OCI-LY3 (cell line): ENCODE measurements at regions not wholly inside any gene's neighbourhood (a gene's known extent, or its start where the extent isn't known, plus 50 kb on each side); places are given as distances from the start of the nearest gene placed in this dataset.
A peak's percentile ranks its signal among the peaks of the same experiment; 100 is the strongest.

Experiments used
- H2AFZ ChIP-seq: fragments of 200-600, 300-600 bp; shearing (Covaris generic); 2 replicates; pipeline ENCODE4 v1.6.0; 2014; ENCODE audit warnings: antibody characterized with exemption, low read depth, low read length
- H3K27ac ChIP-seq: fragments of 200-600, 300-600 bp; sonication (generic); 2 replicates; pipeline ENCODE4 v1.5.1; 2014; ENCODE audit warnings: mild to moderate bottlenecking, low read length, moderate library complexity, mixed read lengths
- H3K27me3 ChIP-seq: fragments of 200-600, 300-600 bp; sonication (generic); 2 replicates; pipeline ENCODE4 v1.6.1; 2014; ENCODE audit warnings: low read depth, low read length, mixed read lengths
- H3K36me3 ChIP-seq: fragments of 200-600, 300-600 bp; sonication (generic); replicated peaks from 2 replicates; pipeline ENCODE3; 2014; ENCODE audit warnings: low read depth, low read length, mixed read lengths
- H3K4me1 ChIP-seq: fragments of 300-600, 200-600 bp; sonication (generic); 2 replicates; pipeline ENCODE4 v1.6.1; 2014; ENCODE audit warnings: low read length, mixed read lengths
- H3K4me2 ChIP-seq: fragments of 200-600, 300-600 bp; sonication (generic); 2 replicates; pipeline ENCODE4 v1.6.1; 2014; ENCODE audit warnings: low read length, mixed read lengths
- H3K4me3 ChIP-seq: fragments of 300-600, 200-600 bp; sonication (generic); 2 replicates; pipeline ENCODE4 v1.5.1; 2014; ENCODE audit warnings: antibody characterized with exemption, mild to moderate bottlenecking, low read length, moderate library complexity
- H3K79me2 ChIP-seq: fragments of 300-600, 200-600 bp; shearing (Covaris generic); 2 replicates; pipeline ENCODE4 v1.6.1; 2014; ENCODE audit warnings: mild to moderate bottlenecking, low read length, mixed read lengths
- H3K9ac ChIP-seq: fragments of 300-600, 200-600 bp; shearing (Covaris generic); 2 replicates; pipeline ENCODE4 v1.6.0; 2014; ENCODE audit warnings: mild to moderate bottlenecking, low read length, moderate library complexity
- H3K9me3 ChIP-seq: fragments of 200-600, 300-600 bp; shearing (Covaris generic); 2 replicates; pipeline ENCODE4 v1.6.1; 2014; ENCODE audit warnings: low read length, mixed read lengths; ENCODE audit not compliant: insufficient read depth
- H4K20me1 ChIP-seq: fragments of 200-600, 300-600 bp; sonication (generic); 2 replicates; pipeline ENCODE4 v1.6.1; 2016; ENCODE audit warnings: low read length, mixed read lengths; ENCODE audit not compliant: insufficient read depth
- CTCF ChIP-seq: fragments of 200-600, 300-600 bp; sonication (generic); IDR thresholded peaks from 2 replicates; pipeline ENCODE4 v1.5.1; 2014; ENCODE audit warnings: antibody characterized with exemption, low read length, low read depth
- EZH2phosphoT487 ChIP-seq: fragments of 200-600 bp; shearing (Covaris generic); IDR thresholded peaks from 2 replicates; pipeline ENCODE4 v1.6.1; 2018; ENCODE audit warnings: antibody characterized with exemption, mixed run types, low read depth

GRCh38 chr4:166577639-166578038, 656.7 kb downstream of the SPOCK3 start:
- TF ChIP-seq CTCF (no peak), EZH2phosphoT487 (no peak)

GRCh38 chr4:166585491-166585890, 648.8 kb downstream of the SPOCK3 start:
- no peak overlapping the region for H2AFZ ChIP-seq
- no peak overlapping the region for H3K4me3 ChIP-seq
- 0 out of 2 replicates have a peak, but pooled peaks cover 4% of the 10 kb centered on the region for H3K4me1 ChIP-seq
- H3K4me2 ChIP-seq = no peak overlapping the region
- no peak overlapping the region for H3K27ac ChIP-seq
- no peaks in the 10 kb centered on the region for H3K36me3 ChIP-seq
- no peaks in the 10 kb centered on the region for H3K27me3 ChIP-seq
- H3K79me2 ChIP-seq = no peaks in the 10 kb centered on the region
- no peaks in the 10 kb centered on the region for H4K20me1 ChIP-seq
- TF ChIP-seq EZH2phosphoT487 (no peak), CTCF (no peak)
- H3K9ac ChIP-seq = no peak overlapping the region
- H3K9me3 ChIP-seq = no peaks in the 10 kb centered on the region

More at GRCh38 chr4:166577639-166578038, 656.7 kb downstream of the SPOCK3 start:
- H3K9ac ChIP-seq = no peak overlapping the region
- H3K36me3 ChIP-seq = no peaks in the 10 kb centered on the region
- no peak overlapping the region for H2AFZ ChIP-seq
- H3K4me2 ChIP-seq = no peak overlapping the region
- H3K27me3 ChIP-seq = no peaks in the 10 kb centered on the region
- no peaks in the 10 kb centered on the region for H3K9me3 ChIP-seq
- H3K79me2 ChIP-seq = no peaks in the 10 kb centered on the region
- no peak overlapping the region for H3K27ac ChIP-seq
- no peak overlapping the region for H3K4me3 ChIP-seq
- H3K4me1 ChIP-seq = no peaks in the 10 kb centered on the region
- H4K20me1 ChIP-seq = no peaks in the 10 kb centered on the region

GRCh38 chr4:166594326-166594946, 639.9 kb downstream of the SPOCK3 start:
- no peak overlapping the region for H2AFZ ChIP-seq
- no peaks in the 10 kb centered on the region for H3K27me3 ChIP-seq

GRCh38 chr4:166600264-166600663, 634.0 kb downstream of the SPOCK3 start:
- no peaks in the 10 kb centered on the region for H4K20me1 ChIP-seq
- H3K9me3 ChIP-seq = no peaks in the 10 kb centered on the region
- no peaks in the 10 kb centered on the region for H3K36me3 ChIP-seq
- no peak overlapping the region for H3K9ac ChIP-seq
- H2AFZ ChIP-seq = no peak overlapping the region
- no peak overlapping the region for H3K4me3 ChIP-seq
- no peak for TF ChIP-seq CTCF
- TF ChIP-seq EZH2phosphoT487 = no peak
- no peak overlapping the region for H3K4me2 ChIP-seq
- H3K27me3 ChIP-seq = no peaks in the 10 kb centered on the region
- H3K79me2 ChIP-seq = no peaks in the 10 kb centered on the region
- no peak overlapping the region for H3K27ac ChIP-seq
- H3K4me1 ChIP-seq = no peaks in the 10 kb centered on the region

More at GRCh38 chr4:166594326-166594946, 639.9 kb downstream of the SPOCK3 start:
- Histone ChIP-seq H4K20me1 (no peaks in the 10 kb centered on the region), H3K9me3 (no peaks in the 10 kb centered on the region), H3K27ac (no peak overlapping the region), H3K4me2 (no peak overlapping the region), H3K9ac (no peak overlapping the region), H3K36me3 (no peaks in the 10 kb centered on the region), H3K4me3 (no peak overlapping the region), H3K79me2 (no peaks in the 10 kb centered on the region), H3K4me1 (no peaks in the 10 kb centered on the region)
- TF ChIP-seq CTCF (peak; percentile 95), EZH2phosphoT487 (no peak)
